ENCODE measurements at regions not wholly inside any gene's neighbourhood (a gene's known extent, or its start where the extent isn't known, plus 50 kb on each side); places are given as distances from the start of the nearest gene placed in this dataset.

GRCh38 chr13:83955011-83955410 lies 72.7 kb upstream of the SLITRK1 start:
- no peak for DNase-seq (ENCODE audit: low spot score)

- DNase-seq (ENCODE audit: low spot score): no peak
Observed at GRCh38 chr13:83953916-83954315, 71.6 kb upstream of the SLITRK1 start.

GRCh38 chr13:83950293-83950692 lies 68.0 kb upstream of the SLITRK1 start:
- no peak for DNase-seq (ENCODE audit: low spot score)

DNA sequence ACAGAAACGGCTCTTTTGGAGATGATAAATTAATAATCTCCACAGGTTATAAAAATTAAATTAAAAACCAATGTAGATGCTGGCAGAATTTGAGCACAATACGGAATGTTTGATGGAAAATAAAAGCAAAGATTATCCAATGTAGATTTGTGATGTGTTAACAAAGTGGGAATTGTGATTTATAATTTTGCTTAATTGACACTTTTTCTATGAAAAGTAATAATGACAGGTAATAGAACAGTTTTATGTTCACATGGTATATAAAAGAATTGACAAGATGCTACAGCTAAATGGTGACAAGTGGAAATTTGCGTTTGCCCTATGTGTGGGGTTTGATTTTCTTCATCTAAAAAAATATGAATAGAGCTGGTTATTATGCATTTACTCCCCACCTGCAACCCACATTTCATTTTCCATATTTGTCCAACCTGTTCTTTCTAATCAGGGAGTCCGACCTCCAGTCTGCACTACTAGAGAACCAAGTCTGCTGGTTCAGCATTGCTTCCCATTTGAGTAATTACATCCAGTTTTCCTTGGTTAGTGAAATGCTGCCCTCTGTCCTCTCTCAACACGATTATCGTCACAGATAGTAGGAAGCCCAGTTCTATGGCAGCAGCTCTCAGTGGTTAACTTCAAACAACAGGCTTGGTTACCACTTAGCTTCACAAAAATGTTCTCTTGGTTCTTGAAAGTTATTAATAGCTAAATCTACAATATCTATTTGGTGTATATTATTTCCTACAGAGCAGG lies 61.4 kb upstream of the SLITRK1 start:
- no peak for DNase-seq (ENCODE audit: low spot score)

- DNase-seq (ENCODE audit: low spot score): no peak
Observed at GRCh38 chr13:83941701-83942335, 59.5 kb upstream of the SLITRK1 start.

DNA sequence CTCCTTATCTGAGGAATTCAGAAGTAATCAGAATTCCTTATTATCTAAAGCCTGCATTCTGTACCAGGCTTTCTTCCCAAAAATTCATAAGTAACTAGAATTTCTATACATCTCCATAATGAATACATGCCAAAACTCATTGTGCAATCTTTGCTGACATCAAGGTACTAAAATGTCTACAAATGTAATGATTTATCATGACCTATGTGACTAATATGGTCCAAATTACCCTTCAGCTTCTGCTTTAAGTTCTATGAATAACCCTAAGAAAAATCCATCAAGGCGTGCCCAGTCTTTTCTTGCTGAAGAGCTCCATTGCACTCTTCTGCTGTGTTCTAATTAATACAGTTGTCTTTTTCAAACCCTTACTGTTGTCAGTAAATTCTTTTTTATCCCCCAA lies 58.5 kb upstream of the SLITRK1 start:
- DNase-seq (ENCODE audit: low spot score): no peak

GRCh38 chr13:83937579-83937978 lies 55.3 kb upstream of the SLITRK1 start:
- no peak for DNase-seq (ENCODE audit: low spot score)

- no peak for DNase-seq (ENCODE audit: low spot score)
Observed at GRCh38 chr13:83935566-83935965, 53.3 kb upstream of the SLITRK1 start.
